ENCODE measurements at regions not wholly inside any gene's neighbourhood (a gene's known extent, or its start where the extent isn't known, plus 50 kb on each side); places are given as distances from the start of the nearest gene placed in this dataset.

DNA sequence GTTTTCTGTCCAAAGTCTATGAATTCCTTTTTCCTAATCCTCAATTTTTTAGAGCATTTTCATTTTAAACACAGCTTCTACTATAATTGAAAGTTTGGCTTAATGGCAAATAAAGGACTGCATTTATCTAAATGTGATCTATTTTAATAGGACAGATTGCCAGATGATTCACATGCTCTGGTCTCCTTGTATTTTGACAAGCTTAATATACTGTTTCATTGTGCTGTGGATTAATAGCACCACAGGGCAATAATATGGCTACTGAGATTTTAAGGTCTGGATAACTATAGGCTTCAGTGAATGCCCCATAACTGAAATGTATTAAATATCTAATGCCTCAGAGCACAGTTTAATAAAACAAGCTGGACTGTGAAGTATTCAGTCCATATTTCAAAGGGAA lies 1362.8 kb downstream of the XPNPEP1 start:
- TF ChIP-seq POLR2AphosphoS5 (IDR thresholded peaks at IDR 0.05; ENCODE audit: low read depth, low read length) (no peak), CREB1 (IDR thresholded peaks at IDR 0.05) (no peak), CHD2 (IDR thresholded peaks at IDR 0.05; ENCODE audit: low read length) (no peak), POLR2A (IDR thresholded peaks at IDR 0.05; ENCODE audit: control extremely low read depth in 1 of 2, low read depth in 2 of 2, low read length in 2 of 2) (no peak), SUZ12 (IDR thresholded peaks at IDR 0.05; ENCODE audit: low read length) (no peak), GTF2F1 (IDR thresholded peaks at IDR 0.05; ENCODE audit: borderline replicate concordance, low read depth, low read length) (no peak), ZNF274 (IDR thresholded peaks at IDR 0.05; ENCODE audit: borderline replicate concordance, extremely low read depth, low read length) (no peak), JUND (IDR thresholded peaks at IDR 0.05; ENCODE audit: low read length) (no peak), SP1 (IDR thresholded peaks at IDR 0.05; ENCODE audit: low read depth, low read length) (no peak), PHF8 (conservative IDR thresholded peaks at IDR 0.05; ENCODE audit: low read depth, low read length) (no peak)
- TF ChIP-seq, protein P1, sequence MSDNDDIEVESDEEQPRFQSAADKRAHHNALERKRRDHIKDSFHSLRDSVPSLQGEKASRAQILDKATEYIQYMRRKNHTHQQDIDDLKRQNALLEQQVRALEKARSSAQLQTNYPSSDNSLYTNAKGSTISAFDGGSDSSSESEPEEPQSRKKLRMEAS (IDR thresholded peaks at IDR 0.05), result no peak
- TF ChIP-seq, protein P2, sequence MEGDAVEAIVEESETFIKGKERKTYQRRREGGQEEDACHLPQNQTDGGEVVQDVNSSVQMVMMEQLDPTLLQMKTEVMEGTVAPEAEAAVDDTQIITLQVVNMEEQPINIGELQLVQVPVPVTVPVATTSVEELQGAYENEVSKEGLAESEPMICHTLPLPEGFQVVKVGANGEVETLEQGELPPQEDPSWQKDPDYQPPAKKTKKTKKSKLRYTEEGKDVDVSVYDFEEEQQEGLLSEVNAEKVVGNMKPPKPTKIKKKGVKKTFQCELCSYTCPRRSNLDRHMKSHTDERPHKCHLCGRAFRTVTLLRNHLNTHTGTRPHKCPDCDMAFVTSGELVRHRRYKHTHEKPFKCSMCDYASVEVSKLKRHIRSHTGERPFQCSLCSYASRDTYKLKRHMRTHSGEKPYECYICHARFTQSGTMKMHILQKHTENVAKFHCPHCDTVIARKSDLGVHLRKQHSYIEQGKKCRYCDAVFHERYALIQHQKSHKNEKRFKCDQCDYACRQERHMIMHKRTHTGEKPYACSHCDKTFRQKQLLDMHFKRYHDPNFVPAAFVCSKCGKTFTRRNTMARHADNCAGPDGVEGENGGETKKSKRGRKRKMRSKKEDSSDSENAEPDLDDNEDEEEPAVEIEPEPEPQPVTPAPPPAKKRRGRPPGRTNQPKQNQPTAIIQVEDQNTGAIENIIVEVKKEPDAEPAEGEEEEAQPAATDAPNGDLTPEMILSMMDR (IDR thresholded peaks at IDR 0.05; ENCODE audit: control extremely low read depth in 1 of 3, insufficient read depth in 1 of 3, low read depth in 1 of 3, low read length in 3 of 3), result no peak
